Activated CD8-positive, alpha-beta T cell treated with anti-CD3 and anti-CD28 coated beads for 36 hours (primary cell): ENCODE measurements at regions not wholly inside any gene's neighbourhood (a gene's known extent, or its start where the extent isn't known, plus 50 kb on each side); places are given as distances from the start of the nearest gene placed in this dataset.

Experiments used
- ATAC-seq: fragments of 200-7000 bp; cut with Tn5 transposase; one replicate; pipeline ENCODE4 v1.10.0; 2021; ENCODE audit warnings: mild to moderate bottlenecking, moderate library complexity
- CTCF ChIA-PET: fragments of 350-600 bp; sonication (Branson Sonifier 250); formaldehyde crosslinking; loops from one replicate; lab custom pipeline; 2021; ENCODE audit warnings: antibody characterized with exemption; lab: Charles Lee
- POLR2A ChIA-PET: fragments of 350-600 bp; sonication (Branson Sonifier 250); formaldehyde crosslinking; loops from one replicate; lab custom pipeline; 2021; ENCODE audit warnings: antibody characterized with exemption; lab: Charles Lee
- DNase-seq: peaks from one replicate; pipeline ENCODE4 v3.0.0-alpha.2; 2020
- H3K27ac Mint-ChIP-seq: one replicate; pipeline ENCODE4 v1.8.0; 2021; ENCODE audit warnings: mild to moderate bottlenecking, mixed read lengths
- H3K27me3 Mint-ChIP-seq: one replicate; pipeline ENCODE4 v1.8.0; 2021; ENCODE audit warnings: mixed read lengths
- H3K36me3 Mint-ChIP-seq: one replicate; pipeline ENCODE4 v1.8.0; 2021; ENCODE audit warnings: low read depth, mixed read lengths
- H3K4me1 Mint-ChIP-seq: one replicate; pipeline ENCODE4 v1.8.0; 2021; ENCODE audit warnings: low read depth, mixed read lengths
- H3K4me3 Mint-ChIP-seq: one replicate; pipeline ENCODE4 v1.8.0; 2021; ENCODE audit warnings: mild to moderate bottlenecking, moderate library complexity, mixed read lengths
- H3K9me3 Mint-ChIP-seq: one replicate; pipeline ENCODE4 v1.8.0; 2021; ENCODE audit warnings: mixed read lengths
- CTCF ChIP-seq: fragments of 200-600 bp; IDR thresholded peaks from one replicate; pipeline ENCODE4 v1.8.0; 2022; ENCODE audit warnings: antibody characterized with exemption, mild to moderate bottlenecking
- intact Hi-C: fragments of 100-400 bp; cut with micrococcal nuclease; formaldehyde crosslinking; loops from one replicate; pipeline ENCODE4 v1.10.0; 2022

GRCh38 chr3:117218641-117219048 is 509.1 kb downstream of the TUSC7 start:
- no peak for TF ChIP-seq CTCF
- no peak for DNase-seq
- CTCF ChIA-PET = no interaction called here
- POLR2A ChIA-PET = no interaction called here
- Mint-ChIP-seq H3K27me3 (no peaks in the 10 kb centered on the region), H3K4me3 (no peak overlapping the region), H3K4me1 (no peaks in the 10 kb centered on the region), H3K9me3 (peaks cover 3% of the 10 kb centered on the region), H3K27ac (no peak overlapping the region), H3K36me3 (no peaks in the 10 kb centered on the region)
- no peak for ATAC-seq
- intact Hi-C loops = no loop called here

GRCh38 chr3:117219296-117219695 is 509.7 kb downstream of the TUSC7 start:
- Mint-ChIP-seq H3K4me1 (no peaks in the 10 kb centered on the region), H3K27me3 (no peaks in the 10 kb centered on the region), H3K36me3 (no peaks in the 10 kb centered on the region), H3K27ac (no peak overlapping the region), H3K4me3 (no peak overlapping the region), H3K9me3 (peaks cover 3% of the 10 kb centered on the region)
- intact Hi-C loops = no loop called here
- no peak for TF ChIP-seq CTCF
- CTCF ChIA-PET = no interaction called here
- POLR2A ChIA-PET = no interaction called here
- DNase-seq (no peak), ATAC-seq (no peak)

GRCh38 chr3:117226932-117227331 is 517.4 kb downstream of the TUSC7 start:
- Mint-ChIP-seq H3K27me3 (no peaks in the 10 kb centered on the region), H3K27ac (no peak overlapping the region), H3K4me1 (no peaks in the 10 kb centered on the region), H3K4me3 (no peak overlapping the region), H3K36me3 (no peaks in the 10 kb centered on the region), H3K9me3 (peaks cover 2% of the 10 kb centered on the region)
- no peak for TF ChIP-seq CTCF
- intact Hi-C loops = no loop called here
- ChIA-PET CTCF (no interaction called here), POLR2A (no interaction called here)
- DNase-seq (no peak), ATAC-seq (no peak)

DNA sequence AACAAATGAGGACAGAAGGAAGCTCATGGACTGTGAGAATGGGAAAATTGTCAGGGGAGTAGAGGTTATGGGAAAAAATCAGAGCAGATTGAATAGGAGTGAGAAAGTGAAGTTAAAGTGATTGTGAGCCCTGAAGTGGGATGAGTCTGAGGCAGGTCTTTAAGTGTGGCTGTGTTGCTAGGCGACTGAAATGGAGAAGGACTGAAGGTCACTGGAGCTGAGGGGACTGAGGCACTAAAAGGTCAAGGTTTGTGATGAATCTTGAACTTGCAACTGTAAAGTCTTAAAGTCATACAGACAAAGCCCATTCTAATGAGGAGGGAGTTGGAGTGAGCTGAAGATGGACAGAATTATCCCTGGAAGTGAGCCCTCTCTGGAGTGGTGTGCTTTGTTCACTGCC is 518.9 kb downstream of the TUSC7 start:
- ATAC-seq (no peak), DNase-seq (no peak)
- intact Hi-C loops = no loop called here
- H3K9me3 Mint-ChIP-seq = peaks cover 2% of the 10 kb centered on the region
- no peaks in the 10 kb centered on the region for H3K36me3 Mint-ChIP-seq
- no peaks in the 10 kb centered on the region for H3K4me1 Mint-ChIP-seq
- no peak overlapping the region for H3K27ac Mint-ChIP-seq
- no peak overlapping the region for H3K4me3 Mint-ChIP-seq
- ChIA-PET POLR2A (interaction anchor here (0.6 kb wide), 1 partner anchor 19 kb away, joined by 3 read pairs; no protein-coding TSS in a partner anchor), CTCF (no interaction called here)
- no peaks in the 10 kb centered on the region for H3K27me3 Mint-ChIP-seq
- no peak for TF ChIP-seq CTCF

- ATAC-seq = no peak
- H3K4me3 Mint-ChIP-seq = no peak overlapping the region
- intact Hi-C loops = no loop called here
Measured at GRCh38 chr3:117230924-117231323, 521.3 kb downstream of the TUSC7 start.

More at GRCh38 chr3:117230924-117231323, 521.3 kb downstream of the TUSC7 start:
- H3K9me3 Mint-ChIP-seq = peaks cover 2% of the 10 kb centered on the region
- CTCF ChIA-PET = no interaction called here
- TF ChIP-seq CTCF = no peak
- POLR2A ChIA-PET = no interaction called here
- H3K36me3 Mint-ChIP-seq = no peaks in the 10 kb centered on the region
- no peak overlapping the region for H3K27ac Mint-ChIP-seq
- no peak for DNase-seq
- no peaks in the 10 kb centered on the region for H3K4me1 Mint-ChIP-seq
- no peaks in the 10 kb centered on the region for H3K27me3 Mint-ChIP-seq
